Epithelial cell of proximal tubule (primary cell): ENCODE measurements at regions not wholly inside any gene's neighbourhood (a gene's known extent, or its start where the extent isn't known, plus 50 kb on each side); places are given as distances from the start of the nearest gene placed in this dataset.

Experiments
- DNase-seq: peaks from one replicate; pipeline ENCODE4 v3.0.0-alpha.2; 2011; ENCODE audit warnings: low read depth
- H3K4me3 ChIP-seq: 2 replicates; pipeline ENCODE4 v1.5.1; 2011; ENCODE audit warnings: low read depth, mild to moderate bottlenecking, low read length
- CTCF ChIP-seq: conservative IDR thresholded peaks from 2 replicates; pipeline ENCODE4 v1.5.1; 2012; ENCODE audit warnings: low read depth, mild to moderate bottlenecking, low read length

GRCh38 chr12:25734529-25735180 lies 181.6 kb upstream of the LMNTD1 start:
- no peak for TF ChIP-seq CTCF
- no peak for DNase-seq
- H3K4me3 ChIP-seq = no peak overlapping the region

- DNase-seq = no peak
- no peak for TF ChIP-seq CTCF
- H3K4me3 ChIP-seq = no peak overlapping the region
Observed at GRCh38 chr12:25740617-25741016, 187.5 kb upstream of the LMNTD1 start.

- no peak overlapping the region for H3K4me3 ChIP-seq
- no peak for TF ChIP-seq CTCF
- DNase-seq = no peak
Observed at GRCh38 chr12:25741917-25742316, 188.8 kb upstream of the LMNTD1 start.

- H3K4me3 ChIP-seq = no peak overlapping the region
- no peak for TF ChIP-seq CTCF
- DNase-seq = no peak
Observed at GRCh38 chr12:25743679-25744215, 190.7 kb upstream of the LMNTD1 start.

- no peak for TF ChIP-seq CTCF
- no peak for DNase-seq
- no peak overlapping the region for H3K4me3 ChIP-seq
Observed at GRCh38 chr12:25744313-25744712, 191.2 kb upstream of the LMNTD1 start.

- DNase-seq = no peak
- TF ChIP-seq CTCF = no peak
- no peak overlapping the region for H3K4me3 ChIP-seq
Observed at GRCh38 chr12:25745281-25745680, 192.2 kb upstream of the LMNTD1 start.

GRCh38 chr12:25746131-25746530 lies 193.0 kb upstream of the LMNTD1 start:
- no peak for DNase-seq
- no peak overlapping the region for H3K4me3 ChIP-seq
- TF ChIP-seq CTCF = no peak
